ENCODE measurements at regions not wholly inside any gene's neighbourhood (a gene's known extent, or its start where the extent isn't known, plus 50 kb on each side); places are given as distances from the start of the nearest gene placed in this dataset.

DNA sequence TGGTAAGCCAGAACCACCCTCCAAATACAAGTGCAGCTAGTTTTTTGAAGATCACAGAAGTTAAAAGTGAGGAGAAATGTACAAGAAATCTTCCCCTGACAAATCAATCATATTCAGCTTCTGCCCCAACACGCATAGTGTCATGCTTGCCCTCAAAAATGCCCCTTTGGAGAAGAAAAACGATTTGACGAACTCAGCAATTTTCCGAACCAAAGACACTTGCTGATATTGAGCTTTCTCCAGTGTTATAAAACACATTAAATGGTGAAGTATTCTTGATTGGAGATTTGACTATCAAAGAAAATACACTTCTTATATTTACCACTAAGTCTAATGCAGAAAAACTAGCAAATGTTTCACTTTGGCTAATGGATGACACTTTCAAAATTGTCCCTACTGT, 195.5 kb downstream of the ETV1 start:
- no peak overlapping the region for H3K27ac ChIP-seq (ENCODE audit: low read length)
- H3K4me2 ChIP-seq (ENCODE audit: insufficient read depth, low read length), result no peak overlapping the region
- no peak for DNase-seq
- H2AFZ ChIP-seq (ENCODE audit: low read depth, low read length), result no peak overlapping the region
- no peaks in the 10 kb centered on the region for H3K36me3 ChIP-seq (ENCODE audit: insufficient read depth, low read length)
- H3K4me1 ChIP-seq (ENCODE audit: insufficient read depth, low read length), result no peaks in the 10 kb centered on the region
- no peaks in the 10 kb centered on the region for H3K27me3 ChIP-seq (ENCODE audit: insufficient read depth, low read length, poor library complexity)
- no peak overlapping the region for H3K4me3 ChIP-seq (ENCODE audit: low read depth in 1 of 2, low read length in 2 of 2)
- H4K20me1 ChIP-seq (ENCODE audit: insufficient read depth, low read length), result no peaks in the 10 kb centered on the region
- ATAC-seq (ENCODE audit: insufficient read depth, low read depth), result no peak
- H3K9me3 ChIP-seq (ENCODE audit: insufficient read depth, low read length, severe bottlenecking), result no peaks in the 10 kb centered on the region
- H3K79me2 ChIP-seq (ENCODE audit: insufficient read depth, low read length), result no peaks in the 10 kb centered on the region
- H3K9ac ChIP-seq (ENCODE audit: low read depth, low read length), result no peak overlapping the region
- TF ChIP-seq, protein P1, sequence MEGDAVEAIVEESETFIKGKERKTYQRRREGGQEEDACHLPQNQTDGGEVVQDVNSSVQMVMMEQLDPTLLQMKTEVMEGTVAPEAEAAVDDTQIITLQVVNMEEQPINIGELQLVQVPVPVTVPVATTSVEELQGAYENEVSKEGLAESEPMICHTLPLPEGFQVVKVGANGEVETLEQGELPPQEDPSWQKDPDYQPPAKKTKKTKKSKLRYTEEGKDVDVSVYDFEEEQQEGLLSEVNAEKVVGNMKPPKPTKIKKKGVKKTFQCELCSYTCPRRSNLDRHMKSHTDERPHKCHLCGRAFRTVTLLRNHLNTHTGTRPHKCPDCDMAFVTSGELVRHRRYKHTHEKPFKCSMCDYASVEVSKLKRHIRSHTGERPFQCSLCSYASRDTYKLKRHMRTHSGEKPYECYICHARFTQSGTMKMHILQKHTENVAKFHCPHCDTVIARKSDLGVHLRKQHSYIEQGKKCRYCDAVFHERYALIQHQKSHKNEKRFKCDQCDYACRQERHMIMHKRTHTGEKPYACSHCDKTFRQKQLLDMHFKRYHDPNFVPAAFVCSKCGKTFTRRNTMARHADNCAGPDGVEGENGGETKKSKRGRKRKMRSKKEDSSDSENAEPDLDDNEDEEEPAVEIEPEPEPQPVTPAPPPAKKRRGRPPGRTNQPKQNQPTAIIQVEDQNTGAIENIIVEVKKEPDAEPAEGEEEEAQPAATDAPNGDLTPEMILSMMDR (IDR thresholded peaks at IDR 0.05; ENCODE audit: borderline replicate concordance, extremely low read depth, low read length, poor library complexity, severe bottlenecking), result no peak
- no peak for TF ChIP-seq EZH2 (IDR thresholded peaks at IDR 0.05; ENCODE audit: borderline replicate concordance, low read depth, low read length, severe bottlenecking)

DNA sequence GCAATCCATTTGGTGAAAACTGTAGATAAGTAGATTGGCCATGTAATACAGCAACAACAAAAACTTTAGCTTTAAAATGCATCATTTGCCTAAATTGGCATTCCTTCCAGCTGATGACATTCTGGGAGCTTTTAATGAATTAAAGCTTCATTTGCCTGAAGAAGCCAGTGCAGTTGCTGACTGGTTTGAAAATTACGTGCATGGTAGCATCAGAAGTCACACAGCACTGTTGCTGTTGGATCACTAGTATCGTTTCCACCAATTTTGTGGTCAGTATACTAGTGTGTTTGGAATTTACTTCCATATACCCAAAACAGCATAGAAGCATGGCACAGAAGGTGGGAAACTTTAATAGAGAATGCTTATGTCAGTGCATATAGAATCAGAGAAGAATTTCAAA, 194.9 kb downstream of the ETV1 start:
- DNase-seq (no peak), ATAC-seq (ENCODE audit: insufficient read depth, low read depth) (no peak)
- no peaks in the 10 kb centered on the region for H4K20me1 ChIP-seq (ENCODE audit: insufficient read depth, low read length)
- no peak overlapping the region for H3K9ac ChIP-seq (ENCODE audit: low read depth, low read length)
- no peaks in the 10 kb centered on the region for H3K9me3 ChIP-seq (ENCODE audit: insufficient read depth, low read length, severe bottlenecking)
- no peak overlapping the region for H2AFZ ChIP-seq (ENCODE audit: low read depth, low read length)
- H3K4me3 ChIP-seq (ENCODE audit: low read depth in 1 of 2, low read length in 2 of 2), result no peak overlapping the region
- H3K27me3 ChIP-seq (ENCODE audit: insufficient read depth, low read length, poor library complexity), result no peaks in the 10 kb centered on the region
- no peaks in the 10 kb centered on the region for H3K4me1 ChIP-seq (ENCODE audit: insufficient read depth, low read length)
- no peaks in the 10 kb centered on the region for H3K79me2 ChIP-seq (ENCODE audit: insufficient read depth, low read length)
- no peak for TF ChIP-seq EZH2 (IDR thresholded peaks at IDR 0.05; ENCODE audit: borderline replicate concordance, low read depth, low read length, severe bottlenecking)
- TF ChIP-seq, protein P1 (IDR thresholded peaks at IDR 0.05; ENCODE audit: borderline replicate concordance, extremely low read depth, low read length, poor library complexity, severe bottlenecking), result no peak
- no peak overlapping the region for H3K4me2 ChIP-seq (ENCODE audit: insufficient read depth, low read length)
- no peak overlapping the region for H3K27ac ChIP-seq (ENCODE audit: low read length)
- no peaks in the 10 kb centered on the region for H3K36me3 ChIP-seq (ENCODE audit: insufficient read depth, low read length)

DNA sequence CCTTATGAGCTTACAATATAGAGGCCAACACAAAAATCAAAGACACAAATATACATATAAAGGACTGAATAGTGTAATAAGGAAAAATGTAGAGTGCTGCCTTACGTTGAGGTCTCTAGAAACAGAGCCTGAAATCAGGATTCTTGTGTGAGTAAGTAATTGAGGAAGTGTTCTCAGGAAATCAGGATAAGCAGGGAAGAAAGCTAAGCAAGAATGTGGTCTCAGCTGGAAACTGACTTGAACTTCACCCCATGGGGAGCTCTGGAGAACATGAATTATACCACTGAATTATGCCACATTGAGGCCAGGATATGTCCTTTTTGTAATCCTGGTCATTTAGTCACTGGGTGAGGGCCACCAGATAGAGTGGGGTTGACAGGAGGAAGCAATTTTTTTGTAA, 191.9 kb downstream of the ETV1 start:
- no peak for ATAC-seq (ENCODE audit: insufficient read depth, low read depth)
- Histone ChIP-seq H3K4me2 (ENCODE audit: insufficient read depth, low read length) (no peak overlapping the region), H3K36me3 (ENCODE audit: insufficient read depth, low read length) (no peaks in the 10 kb centered on the region), H3K27ac (ENCODE audit: low read length) (no peak overlapping the region), H2AFZ (ENCODE audit: low read depth, low read length) (no peak overlapping the region), H3K79me2 (ENCODE audit: insufficient read depth, low read length) (no peaks in the 10 kb centered on the region), H3K27me3 (ENCODE audit: insufficient read depth, low read length, poor library complexity) (no peaks in the 10 kb centered on the region), H3K4me3 (ENCODE audit: low read depth in 1 of 2, low read length in 2 of 2) (no peak overlapping the region), H3K9ac (ENCODE audit: low read depth, low read length) (no peak overlapping the region), H4K20me1 (ENCODE audit: insufficient read depth, low read length) (no peaks in the 10 kb centered on the region), H3K4me1 (ENCODE audit: insufficient read depth, low read length) (no peaks in the 10 kb centered on the region), H3K9me3 (ENCODE audit: insufficient read depth, low read length, severe bottlenecking) (no peaks in the 10 kb centered on the region)
- TF ChIP-seq, protein P1 (IDR thresholded peaks at IDR 0.05; ENCODE audit: borderline replicate concordance, extremely low read depth, low read length, poor library complexity, severe bottlenecking), result no peak
- no peak for TF ChIP-seq EZH2 (IDR thresholded peaks at IDR 0.05; ENCODE audit: borderline replicate concordance, low read depth, low read length, severe bottlenecking)
- DNase-seq, result no peak

All from DND-41 (cell line).